PC-3 (cell line): ENCODE measurements at regions not wholly inside any gene's neighbourhood (a gene's known extent, or its start where the extent isn't known, plus 50 kb on each side); places are given as distances from the start of the nearest gene placed in this dataset.

Experiments used
- EZH2 ChIP-seq: fragments of 300-600 bp; sonication (generic); IDR thresholded peaks from one replicate; pipeline ENCODE4 v1.6.1; 2017; ENCODE audit warnings: antibody characterized with exemption, mild to moderate bottlenecking, low read length; ENCODE audit not compliant: unreplicated experiment
- EZH2phosphoT487 ChIP-seq: fragments of 300-600 bp; sonication (generic); IDR thresholded peaks from 2 replicates; pipeline ENCODE4 v1.6.1; 2018; ENCODE audit warnings: mild to moderate bottlenecking, antibody characterized with exemption, low read length, borderline replicate concordance
- TF ChIP-seq, protein P1 (sequence below): fragments of 300-600 bp; sonication (generic); conservative IDR thresholded peaks from 2 replicates; pipeline ENCODE4 v1.5.1; 2017; ENCODE audit warnings: antibody characterized with exemption, low read depth, mild to moderate bottlenecking, low read length

DNA sequence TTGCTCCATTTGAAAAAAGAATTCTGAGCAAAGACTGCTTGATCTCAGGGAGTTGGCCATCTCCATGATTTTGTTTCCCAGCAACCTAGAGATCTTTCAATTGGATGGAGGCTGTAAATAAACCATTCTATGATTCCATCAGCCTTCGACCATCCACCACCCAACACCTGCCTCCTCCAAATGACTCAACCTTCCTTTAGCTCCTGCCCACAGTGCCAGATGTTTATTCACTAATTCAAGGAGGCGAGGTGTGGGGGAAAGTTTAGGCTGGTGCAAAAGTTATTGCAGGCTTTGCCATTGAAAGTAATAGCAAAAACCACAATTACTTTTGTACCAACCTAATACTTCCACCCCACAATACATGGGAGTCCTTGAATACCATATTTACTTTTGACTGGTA is 327.5 kb downstream of the CAAP1 start:
- TF ChIP-seq, protein P1, sequence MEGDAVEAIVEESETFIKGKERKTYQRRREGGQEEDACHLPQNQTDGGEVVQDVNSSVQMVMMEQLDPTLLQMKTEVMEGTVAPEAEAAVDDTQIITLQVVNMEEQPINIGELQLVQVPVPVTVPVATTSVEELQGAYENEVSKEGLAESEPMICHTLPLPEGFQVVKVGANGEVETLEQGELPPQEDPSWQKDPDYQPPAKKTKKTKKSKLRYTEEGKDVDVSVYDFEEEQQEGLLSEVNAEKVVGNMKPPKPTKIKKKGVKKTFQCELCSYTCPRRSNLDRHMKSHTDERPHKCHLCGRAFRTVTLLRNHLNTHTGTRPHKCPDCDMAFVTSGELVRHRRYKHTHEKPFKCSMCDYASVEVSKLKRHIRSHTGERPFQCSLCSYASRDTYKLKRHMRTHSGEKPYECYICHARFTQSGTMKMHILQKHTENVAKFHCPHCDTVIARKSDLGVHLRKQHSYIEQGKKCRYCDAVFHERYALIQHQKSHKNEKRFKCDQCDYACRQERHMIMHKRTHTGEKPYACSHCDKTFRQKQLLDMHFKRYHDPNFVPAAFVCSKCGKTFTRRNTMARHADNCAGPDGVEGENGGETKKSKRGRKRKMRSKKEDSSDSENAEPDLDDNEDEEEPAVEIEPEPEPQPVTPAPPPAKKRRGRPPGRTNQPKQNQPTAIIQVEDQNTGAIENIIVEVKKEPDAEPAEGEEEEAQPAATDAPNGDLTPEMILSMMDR = no peak
- TF ChIP-seq EZH2phosphoT487 (no peak), EZH2 (no peak)
